NB4 (cell line): ENCODE measurements at regions not wholly inside any gene's neighbourhood (a gene's known extent, or its start where the extent isn't known, plus 50 kb on each side); places are given as distances from the start of the nearest gene placed in this dataset.

ENCODE experiments used
- TF ChIP-seq, protein P1 (sequence below): IDR thresholded peaks from one replicate; pipeline ENCODE4 v1.5.1; 2012; ENCODE audit warnings: low read depth, low read length
- TF ChIP-seq, protein P2 (sequence below): IDR thresholded peaks from 2 replicates; pipeline ENCODE4 v1.6.1; 2011; ENCODE audit warnings: low read depth, low read length

DNA sequence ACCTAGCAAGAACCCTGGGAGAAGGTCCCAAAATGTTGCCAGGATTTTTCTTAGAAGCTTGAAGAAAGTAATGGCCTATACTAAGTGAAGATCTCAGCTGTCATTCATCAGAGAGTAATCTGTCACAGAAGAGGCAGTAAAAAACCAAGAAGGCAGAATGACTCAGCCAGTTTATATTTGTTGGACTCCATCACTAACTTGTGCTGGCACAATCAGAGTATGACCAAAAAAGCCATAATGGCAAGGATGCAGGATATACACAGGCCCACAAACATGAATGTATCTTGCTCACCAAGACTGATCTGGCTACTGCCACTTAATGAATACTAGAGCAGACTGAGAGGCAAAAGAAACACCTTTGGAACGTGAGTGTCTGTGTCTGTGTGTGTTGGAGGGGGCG is 104.0 kb upstream of the POU5F2 start:
- TF ChIP-seq, protein P1, sequence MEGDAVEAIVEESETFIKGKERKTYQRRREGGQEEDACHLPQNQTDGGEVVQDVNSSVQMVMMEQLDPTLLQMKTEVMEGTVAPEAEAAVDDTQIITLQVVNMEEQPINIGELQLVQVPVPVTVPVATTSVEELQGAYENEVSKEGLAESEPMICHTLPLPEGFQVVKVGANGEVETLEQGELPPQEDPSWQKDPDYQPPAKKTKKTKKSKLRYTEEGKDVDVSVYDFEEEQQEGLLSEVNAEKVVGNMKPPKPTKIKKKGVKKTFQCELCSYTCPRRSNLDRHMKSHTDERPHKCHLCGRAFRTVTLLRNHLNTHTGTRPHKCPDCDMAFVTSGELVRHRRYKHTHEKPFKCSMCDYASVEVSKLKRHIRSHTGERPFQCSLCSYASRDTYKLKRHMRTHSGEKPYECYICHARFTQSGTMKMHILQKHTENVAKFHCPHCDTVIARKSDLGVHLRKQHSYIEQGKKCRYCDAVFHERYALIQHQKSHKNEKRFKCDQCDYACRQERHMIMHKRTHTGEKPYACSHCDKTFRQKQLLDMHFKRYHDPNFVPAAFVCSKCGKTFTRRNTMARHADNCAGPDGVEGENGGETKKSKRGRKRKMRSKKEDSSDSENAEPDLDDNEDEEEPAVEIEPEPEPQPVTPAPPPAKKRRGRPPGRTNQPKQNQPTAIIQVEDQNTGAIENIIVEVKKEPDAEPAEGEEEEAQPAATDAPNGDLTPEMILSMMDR: no peak
- TF ChIP-seq, protein P2, sequence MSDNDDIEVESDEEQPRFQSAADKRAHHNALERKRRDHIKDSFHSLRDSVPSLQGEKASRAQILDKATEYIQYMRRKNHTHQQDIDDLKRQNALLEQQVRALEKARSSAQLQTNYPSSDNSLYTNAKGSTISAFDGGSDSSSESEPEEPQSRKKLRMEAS: no peak
